ENCODE measurements at regions not wholly inside any gene's neighbourhood (a gene's known extent, or its start where the extent isn't known, plus 50 kb on each side); places are given as distances from the start of the nearest gene placed in this dataset.
"Not testable (repeated sequence)": the region's sequence is repeated elsewhere in the genome, so short reads cannot be mapped to it uniquely, and the experiment has no call there.

- no peak for FAIRE-seq
These were observed 480.7 kb downstream of the RPS29 start for GRCh38 chr14:49105512-49105911.

- FAIRE-seq, result no peak
These were observed 493.8 kb downstream of the RPS29 start for GRCh38 chr14:49092345-49092744.

- FAIRE-seq, result no peak
These were observed 497.1 kb downstream of the RPS29 start for GRCh38 chr14:49089107-49089506.

- not testable (repeated sequence) for FAIRE-seq
These were observed 512.9 kb downstream of the RPS29 start for GRCh38 chr14:49073292-49073691.

- FAIRE-seq, result no peak
These were observed 527.7 kb downstream of the RPS29 start for GRCh38 chr14:49058511-49058910.

GRCh38 chr14:49057838-49058510 lies 528.2 kb downstream of the RPS29 start:
- FAIRE-seq, result no peak

- no peak for FAIRE-seq
These were observed 530.2 kb downstream of the RPS29 start for GRCh38 chr14:49056021-49056420.

GRCh38 chr14:49052521-49052920 lies 533.7 kb downstream of the RPS29 start:
- FAIRE-seq, result no peak

GRCh38 chr14:49051328-49052060 lies 534.7 kb downstream of the RPS29 start:
- FAIRE-seq, result no peak

- no peak for FAIRE-seq
These were observed 535.4 kb downstream of the RPS29 start for GRCh38 chr14:49050822-49051221.

- FAIRE-seq, result no peak
These were observed 536.5 kb downstream of the RPS29 start for GRCh38 chr14:49049711-49050110.

GRCh38 chr14:49044981-49045380 lies 541.2 kb downstream of the RPS29 start:
- FAIRE-seq, result no peak

GRCh38 chr14:49036984-49037516 lies 549.1 kb downstream of the RPS29 start:
- no peak for FAIRE-seq

GRCh38 chr14:49036266-49036665 lies 549.9 kb downstream of the RPS29 start:
- no peak for FAIRE-seq

- FAIRE-seq, result no peak
These were observed 553.0 kb downstream of the RPS29 start for GRCh38 chr14:49033131-49033530.

- not testable (repeated sequence) for FAIRE-seq
These were observed 554.5 kb downstream of the RPS29 start for GRCh38 chr14:49031710-49032109.

- FAIRE-seq, result no peak
These were observed 566.6 kb downstream of the RPS29 start for GRCh38 chr14:49019467-49020115.

GRCh38 chr14:49017447-49017846 lies 568.7 kb downstream of the RPS29 start:
- FAIRE-seq, result no peak

GRCh38 chr14:49016381-49016780 lies 569.8 kb downstream of the RPS29 start:
- FAIRE-seq, result no peak

GRCh38 chr14:49014476-49014875 lies 571.7 kb downstream of the RPS29 start:
- FAIRE-seq, result no peak

GRCh38 chr14:49008363-49008762 lies 577.8 kb downstream of the RPS29 start:
- FAIRE-seq, result no peak

- FAIRE-seq, result no peak
These were observed 595.0 kb downstream of the RPS29 start for GRCh38 chr14:48991141-48991540.

GRCh38 chr14:48983351-48983888 lies 602.8 kb downstream of the RPS29 start:
- FAIRE-seq, result no peak

Data from islet of Langerhans (tissue), 1 donor.